Pancreas (tissue), 10 donors: ENCODE measurements at regions not wholly inside any gene's neighbourhood (a gene's known extent, or its start where the extent isn't known, plus 50 kb on each side); places are given as distances from the start of the nearest gene placed in this dataset.

Source experiments
- ATAC-seq, 4 donors: fragments of 200-7000 bp; cut with Tn5 transposase; one replicate each; pipeline versions ENCODE4 v1.8.0 to v1.9.1; 2020; ENCODE audit warnings: mild to moderate bottlenecking in 4 of 4, moderate library complexity in 4 of 4
- DNase-seq, 6 donors: peaks; one replicate each; pipeline ENCODE4 v3.0.0-alpha.2; 2020
- FAIRE-seq: peaks from 2 replicates; lab custom pipeline; 2012; peaks lifted over from hg19 to GRCh38; lab: Jason Lieb, UNC
- H3K27ac ChIP-seq, 4 donors: fragments of 200-600 bp; sonication (generic); 1 replicate in 3 of 4; 2 replicates in 1 of 4; pipeline versions ENCODE4 v1.5.0 to v1.8.0; 2020
- H3K27me3 ChIP-seq, 4 donors: fragments of 200-600 bp; one replicate each; pipeline ENCODE4 v1.8.0; 2021
- H3K36me3 ChIP-seq, 3 donors: fragments of 200-600 bp; sonication (generic) in 1 of 3; one replicate each; pipeline versions ENCODE4 v1.5.0 to v1.8.0; 2020 to 2021
- H3K4me1 ChIP-seq, 3 donors: fragments of 200-600 bp; one replicate each; pipeline ENCODE4 v1.8.0; 2021
- H3K4me3 ChIP-seq, 4 donors: fragments of 200-600 bp; sonication (generic) in 2 of 4; one replicate each; pipeline versions ENCODE4 v1.5.0 to v1.8.0; 2020 to 2021
- H3K9me3 ChIP-seq, 4 donors: fragments of 200-600 bp; one replicate each; pipeline ENCODE4 v1.8.0; 2021
- CTCF ChIP-seq, 4 donors: fragments of 200-600 bp; sonication (generic) in 3 of 4; IDR thresholded peaks; one replicate each; pipeline versions ENCODE4 v1.5.0 to v1.8.0; 2021; ENCODE audit warnings: antibody characterized with exemption in 4 of 4
- WGBS, 2 donors: extraction: QIAGEN DNeasy Blood & Tissue Kit; methylation state at CpG; one replicate each; pipeline ENCODE4 v1.1.7; 2013; 5-methylcytosine and 5-hydroxymethylcytosine counted together
- intact Hi-C, 3 donors: fragments of 100-400 bp; cut with DNase I; formaldehyde crosslinking; loops; one replicate each; pipeline versions ENCODE4 v1.11.1 to v1.14.2; 2022
- donor health status: healthy with polysubstance abuse.
- donor health status: DM: no; HTN: no; CAD: no; lungs with moderate emphysema.
- donor health status: DM: no; HTN: no; CAD: no.
- donor health status: control.
- donor health status: control.
- donor health status: Bipolar disorder and iron deficiency.
- donor health status: DM: yes; HTN: yes; CAD: no.
- donor health status: DM: no; HTN: no; CAD: no.
- donor health status: DM: no; HTN: no; CAD: no.
- donor health status: DM: yes; HTN: yes; CAD: no.

GRCh38 chr5:125151150-125151900 is 404.9 kb upstream of the ZNF608 start:
- H3K36me3 ChIP-seq, result no peaks in the 10 kb centered on the region
- no peak for TF ChIP-seq CTCF (IDR thresholded peaks at IDR 0.05)
- no peaks in the 10 kb centered on the region for H3K27me3 ChIP-seq
- no peak for DNase-seq
- no peak for ATAC-seq
- no peak overlapping the region for H3K4me3 ChIP-seq
- H3K27ac ChIP-seq, result no peak overlapping the region
- intact Hi-C loops, result no loop called here
- FAIRE-seq, result no peak
- no peaks in the 10 kb centered on the region for H3K9me3 ChIP-seq
- WGBS, 2 donors, result 45 to 59% methylated on average over 4 of the region's 4 CpGs
- H3K4me1 ChIP-seq, result no peaks in the 10 kb centered on the region

GRCh38 chr5:125152044-125152443 is 405.6 kb upstream of the ZNF608 start:
- TF ChIP-seq CTCF (IDR thresholded peaks at IDR 0.05), result no peak
- no peak overlapping the region for H3K27ac ChIP-seq
- FAIRE-seq, result no peak
- intact Hi-C loops, result no loop called here
- WGBS, 2 donors, result 68 to 75% methylated on average over 4 of the region's 4 CpGs
- H3K4me3 ChIP-seq, result no peak overlapping the region
- DNase-seq, result no peak
- no peaks in the 10 kb centered on the region for H3K4me1 ChIP-seq
- H3K9me3 ChIP-seq, result no peaks in the 10 kb centered on the region
- H3K36me3 ChIP-seq, result no peaks in the 10 kb centered on the region
- no peaks in the 10 kb centered on the region for H3K27me3 ChIP-seq
- ATAC-seq, result no peak

GRCh38 chr5:125152461-125153189 is 406.2 kb upstream of the ZNF608 start:
- DNase-seq, result no peak
- Histone ChIP-seq H3K27ac (no peak overlapping the region), H3K4me1 (no peaks in the 10 kb centered on the region), H3K9me3 (no peaks in the 10 kb centered on the region), H3K36me3 (no peaks in the 10 kb centered on the region), H3K4me3 (no peak overlapping the region), H3K27me3 (no peaks in the 10 kb centered on the region)
- ATAC-seq, result no peak
- WGBS, 2 donors, result 90 to 93% methylated on average over 13 of the region's 13 CpGs
- TF ChIP-seq CTCF (IDR thresholded peaks at IDR 0.05), result no peak
- FAIRE-seq, result no peak
- intact Hi-C loops, result no loop called here

GRCh38 chr5:125153231-125153630 is 406.8 kb upstream of the ZNF608 start:
- TF ChIP-seq CTCF (IDR thresholded peaks at IDR 0.05), result no peak
- Histone ChIP-seq H3K4me3 (no peak overlapping the region), H3K9me3 (no peaks in the 10 kb centered on the region), H3K4me1 (no peaks in the 10 kb centered on the region), H3K27me3 (no peaks in the 10 kb centered on the region), H3K36me3 (no peaks in the 10 kb centered on the region), H3K27ac (no peak overlapping the region)
- DNase-seq (no peak), ATAC-seq (no peak), FAIRE-seq (no peak)
- intact Hi-C loops, result no loop called here
- 55 to 57% methylated on average over 6 of the region's 6 CpGs for WGBS, 2 donors
